Activated CD4-positive, alpha-beta memory T cell treated with anti-CD3 and anti-CD28 coated beads for 36 hours (primary cell): ENCODE measurements at regions not wholly inside any gene's neighbourhood (a gene's known extent, or its start where the extent isn't known, plus 50 kb on each side); places are given as distances from the start of the nearest gene placed in this dataset.

Experiments used
- CTCF ChIA-PET: fragments of 350-600 bp; sonication (Branson Sonifier 250); formaldehyde crosslinking; loops from one replicate; lab custom pipeline; 2021; ENCODE audit warnings: antibody characterized with exemption, inconsistent platforms; lab: Charles Lee
- POLR2A ChIA-PET: fragments of 350-600 bp; sonication (Branson Sonifier 250); formaldehyde crosslinking; loops from one replicate; lab custom pipeline; 2021; ENCODE audit warnings: antibody characterized with exemption; lab: Charles Lee
- DNase-seq: peaks from one replicate; pipeline ENCODE4 v3.0.0-alpha.2; 2020
- H3K27ac Mint-ChIP-seq: one replicate; pipeline ENCODE4 v1.8.0; 2021; ENCODE audit warnings: mixed read lengths
- H3K27me3 Mint-ChIP-seq: one replicate; pipeline ENCODE4 v1.8.0; 2021; ENCODE audit warnings: mixed read lengths
- H3K36me3 Mint-ChIP-seq: one replicate; pipeline ENCODE4 v1.8.0; 2021; ENCODE audit warnings: mixed read lengths
- H3K4me1 Mint-ChIP-seq: one replicate; pipeline ENCODE4 v1.8.0; 2021; ENCODE audit warnings: low read depth, mixed read lengths
- H3K4me3 Mint-ChIP-seq: one replicate; pipeline ENCODE4 v1.8.0; 2021; ENCODE audit warnings: mild to moderate bottlenecking, mixed read lengths
- H3K9me3 Mint-ChIP-seq: one replicate; pipeline ENCODE4 v1.8.0; 2021; ENCODE audit warnings: mixed read lengths
- intact Hi-C: fragments of 100-400 bp; cut with micrococcal nuclease; formaldehyde crosslinking; loops from one replicate; pipeline ENCODE4 v1.15.1; 2023

- CTCF ChIA-PET = no interaction called here
- no peak for DNase-seq
- intact Hi-C loops = no loop called here
- no peak overlapping the region for H3K27ac Mint-ChIP-seq
- H3K36me3 Mint-ChIP-seq = no peaks in the 10 kb centered on the region
- H3K4me3 Mint-ChIP-seq = no peak overlapping the region
- no peaks in the 10 kb centered on the region for H3K4me1 Mint-ChIP-seq
- H3K9me3 Mint-ChIP-seq = peaks cover 8% of the 10 kb centered on the region
- POLR2A ChIA-PET = no interaction called here
- H3K27me3 Mint-ChIP-seq = peaks cover 11% of the 10 kb centered on the region
These were observed 122.0 kb downstream of the ETS2 start for GRCh38 chr21:38927776-38928175.

GRCh38 chr21:38925923-38926322 lies 120.2 kb downstream of the ETS2 start:
- Mint-ChIP-seq H3K9me3 (peaks cover 8% of the 10 kb centered on the region), H3K27me3 (peaks cover 18% of the 10 kb centered on the region), H3K4me1 (no peaks in the 10 kb centered on the region), H3K27ac (no peak overlapping the region), H3K4me3 (no peak overlapping the region), H3K36me3 (no peaks in the 10 kb centered on the region)
- ChIA-PET CTCF (no interaction called here), POLR2A (no interaction called here)
- no peak for DNase-seq
- intact Hi-C loops = no loop called here

GRCh38 chr21:38925478-38925877 lies 119.7 kb downstream of the ETS2 start:
- ChIA-PET POLR2A (no interaction called here), CTCF (no interaction called here)
- Mint-ChIP-seq H3K9me3 (peaks cover 8% of the 10 kb centered on the region), H3K36me3 (no peaks in the 10 kb centered on the region), H3K4me3 (no peak overlapping the region), H3K4me1 (no peaks in the 10 kb centered on the region), H3K27ac (no peak overlapping the region), H3K27me3 (peaks cover 22% of the 10 kb centered on the region)
- intact Hi-C loops = no loop called here
- no peak for DNase-seq

- ChIA-PET POLR2A (no interaction called here), CTCF (no interaction called here)
- Mint-ChIP-seq H3K27ac (no peak overlapping the region), H3K4me3 (no peak overlapping the region), H3K27me3 (peaks cover 22% of the 10 kb centered on the region), H3K36me3 (no peaks in the 10 kb centered on the region), H3K4me1 (no peaks in the 10 kb centered on the region), H3K9me3 (peaks cover 8% of the 10 kb centered on the region)
- DNase-seq = no peak
- intact Hi-C loops = no loop called here
These were observed 119.2 kb downstream of the ETS2 start for GRCh38 chr21:38924954-38925353.

GRCh38 chr21:38923429-38923828 lies 117.7 kb downstream of the ETS2 start:
- H3K27ac Mint-ChIP-seq = no peak overlapping the region
- DNase-seq = no peak
- H3K36me3 Mint-ChIP-seq = no peaks in the 10 kb centered on the region
- ChIA-PET CTCF (no interaction called here), POLR2A (no interaction called here)
- H3K9me3 Mint-ChIP-seq = no peaks in the 10 kb centered on the region
- intact Hi-C loops = no loop called here
- no peaks in the 10 kb centered on the region for H3K4me1 Mint-ChIP-seq
- peaks cover 29% of the 10 kb centered on the region for H3K27me3 Mint-ChIP-seq
- H3K4me3 Mint-ChIP-seq = no peak overlapping the region

GRCh38 chr21:38922474-38923235 lies 116.9 kb downstream of the ETS2 start:
- Mint-ChIP-seq H3K4me1 (no peaks in the 10 kb centered on the region), H3K27me3 (peaks cover 29% of the 10 kb centered on the region), H3K4me3 (no peak overlapping the region), H3K27ac (no peak overlapping the region), H3K9me3 (no peaks in the 10 kb centered on the region), H3K36me3 (no peaks in the 10 kb centered on the region)
- intact Hi-C loops = no loop called here
- ChIA-PET POLR2A (no interaction called here), CTCF (no interaction called here)
- DNase-seq = no peak

GRCh38 chr21:38921511-38922251 lies 116.0 kb downstream of the ETS2 start:
- Mint-ChIP-seq H3K27ac (no peak overlapping the region), H3K4me1 (no peaks in the 10 kb centered on the region), H3K27me3 (peaks cover 32% of the 10 kb centered on the region), H3K9me3 (no peaks in the 10 kb centered on the region), H3K36me3 (no peaks in the 10 kb centered on the region), H3K4me3 (no peak overlapping the region)
- no peak for DNase-seq
- POLR2A ChIA-PET = interaction anchor here (0.6 kb wide), 1 partner anchor 185 kb away, joined by 3 read pairs; no protein-coding TSS in a partner anchor
- CTCF ChIA-PET = no interaction called here
- intact Hi-C loops = no loop called here

GRCh38 chr21:38920631-38921398 lies 115.1 kb downstream of the ETS2 start:
- DNase-seq = no peak
- ChIA-PET POLR2A (interaction anchor here (0.6 kb wide), 1 partner anchor 186 kb away, joined by 3 read pairs; no protein-coding TSS in a partner anchor), CTCF (no interaction called here)
- Mint-ChIP-seq H3K36me3 (no peaks in the 10 kb centered on the region), H3K4me3 (no peak overlapping the region), H3K27me3 (peaks cover 35% of the 10 kb centered on the region), H3K4me1 (no peaks in the 10 kb centered on the region), H3K27ac (no peak overlapping the region), H3K9me3 (no peaks in the 10 kb centered on the region)
- intact Hi-C loops = no loop called here

- Mint-ChIP-seq H3K4me3 (no peak overlapping the region), H3K27ac (no peak overlapping the region), H3K36me3 (no peaks in the 10 kb centered on the region), H3K9me3 (no peaks in the 10 kb centered on the region), H3K4me1 (no peaks in the 10 kb centered on the region), H3K27me3 (peaks cover 34% of the 10 kb centered on the region)
- ChIA-PET POLR2A (no interaction called here), CTCF (no interaction called here)
- DNase-seq = no peak
- intact Hi-C loops = no loop called here
These were observed 113.0 kb downstream of the ETS2 start for GRCh38 chr21:38918607-38919346.

GRCh38 chr21:38917043-38917774 lies 111.5 kb downstream of the ETS2 start:
- Mint-ChIP-seq H3K27ac (no peak overlapping the region), H3K9me3 (no peaks in the 10 kb centered on the region), H3K36me3 (no peaks in the 10 kb centered on the region), H3K27me3 (peaks cover 25% of the 10 kb centered on the region), H3K4me3 (no peak overlapping the region), H3K4me1 (no peaks in the 10 kb centered on the region)
- no peak for DNase-seq
- intact Hi-C loops = no loop called here
- ChIA-PET POLR2A (no interaction called here), CTCF (no interaction called here)

GRCh38 chr21:38916214-38916964 lies 110.7 kb downstream of the ETS2 start:
- intact Hi-C loops = no loop called here
- ChIA-PET CTCF (no interaction called here), POLR2A (no interaction called here)
- Mint-ChIP-seq H3K9me3 (no peaks in the 10 kb centered on the region), H3K4me3 (no peak overlapping the region), H3K4me1 (no peaks in the 10 kb centered on the region), H3K27ac (no peak overlapping the region), H3K27me3 (peaks cover 25% of the 10 kb centered on the region), H3K36me3 (no peaks in the 10 kb centered on the region)
- no peak for DNase-seq
